Breast epithelium (tissue), 4 donors: ENCODE measurements at regions not wholly inside any gene's neighbourhood (a gene's known extent, or its start where the extent isn't known, plus 50 kb on each side); places are given as distances from the start of the nearest gene placed in this dataset.

Source experiments
- DNase-seq, 2 donors: peaks; one replicate each; pipeline ENCODE4 v3.0.0-alpha.2; 2019; ENCODE audit warnings: low spot score in 2 of 2
- H3K27ac ChIP-seq, 2 donors: fragments of 200-600 bp; sonication (generic) in 1 of 2; one replicate each; pipeline ENCODE4 v1.5.1; 2016 to 2019; ENCODE audit warnings: mild to moderate bottlenecking in 1 of 2
- H3K27me3 ChIP-seq, 2 donors: fragments of 200-600 bp; sonication (generic) in 1 of 2; one replicate each; pipeline versions ENCODE4 v1.5.1 to v1.6.0; 2017 to 2019; ENCODE audit warnings: control low read depth in 1 of 2, mild to moderate bottlenecking in 1 of 2
- H3K36me3 ChIP-seq: fragments of 200-600 bp; one replicate; pipeline ENCODE4 v1.5.1; 2019
- H3K4me1 ChIP-seq, 2 donors: fragments of 200-600 bp; sonication (generic); one replicate each; pipeline ENCODE4 v1.5.1; 2016 to 2019; ENCODE audit warnings: control low read depth in 1 of 2
- H3K4me3 ChIP-seq, 3 donors: fragments of 200-600 bp; sonication (generic); 1 replicate in 2 of 3; 2 replicates in 1 of 3; pipeline ENCODE4 v1.5.1; 2016 to 2019; ENCODE audit warnings: mild to moderate bottlenecking in 3 of 3, moderate library complexity in 2 of 3
- H3K9me3 ChIP-seq, 2 donors: fragments of 200-600 bp; sonication (generic) in 1 of 2; one replicate each; pipeline ENCODE4 v1.5.1; 2016 to 2019; ENCODE audit warnings: control low read depth in 1 of 2
- POLR2A ChIP-seq: fragments of 450-650 bp; IDR thresholded peaks from one replicate; pipeline ENCODE4 v1.6.1; 2016; ENCODE audit warnings: antibody characterized with exemption, mild to moderate bottlenecking, moderate library complexity
- POLR2AphosphoS5 ChIP-seq, 3 donors: sonication (generic); formaldehyde crosslinking; IDR thresholded peaks; one replicate each; pipeline ENCODE4 v1.6.1; 2017; ENCODE audit warnings: antibody characterized with exemption in 3 of 3
- intact Hi-C: fragments of 100-400 bp; cut with DNase I; formaldehyde crosslinking; loops from one replicate; pipeline ENCODE4 v1.15.1; 2023; ENCODE audit warnings: low total_unique reads
- TF ChIP-seq, protein P1 (sequence below), 3 donors: fragments of 450-650 bp; IDR thresholded peaks; one replicate each; pipeline ENCODE4 v1.5.1; 2016 to 2017; ENCODE audit warnings: antibody characterized with exemption in 3 of 3, mild to moderate bottlenecking in 3 of 3, moderate library complexity in 3 of 3

DNA sequence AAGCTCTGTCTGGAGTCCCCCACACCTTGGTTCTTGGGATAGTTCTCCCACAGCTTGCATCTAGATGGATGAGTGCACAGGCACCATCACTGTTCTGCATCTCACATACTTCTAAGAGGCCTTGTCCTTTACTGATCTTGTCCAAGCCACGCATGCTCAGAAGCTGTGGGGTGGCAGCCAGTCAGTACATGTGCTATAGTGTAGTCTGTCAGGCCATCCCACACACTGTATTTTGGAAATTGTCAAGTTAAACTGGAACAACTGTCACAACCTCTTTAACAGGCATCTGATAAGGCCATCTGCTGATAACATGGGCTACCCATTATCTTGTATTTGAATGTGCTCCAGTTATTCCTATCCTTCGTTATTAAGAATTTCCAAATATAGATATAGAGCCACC lies 296.5 kb upstream of the AZI2 start:
- intact Hi-C loops: no loop called here
- TF ChIP-seq, protein P1, sequence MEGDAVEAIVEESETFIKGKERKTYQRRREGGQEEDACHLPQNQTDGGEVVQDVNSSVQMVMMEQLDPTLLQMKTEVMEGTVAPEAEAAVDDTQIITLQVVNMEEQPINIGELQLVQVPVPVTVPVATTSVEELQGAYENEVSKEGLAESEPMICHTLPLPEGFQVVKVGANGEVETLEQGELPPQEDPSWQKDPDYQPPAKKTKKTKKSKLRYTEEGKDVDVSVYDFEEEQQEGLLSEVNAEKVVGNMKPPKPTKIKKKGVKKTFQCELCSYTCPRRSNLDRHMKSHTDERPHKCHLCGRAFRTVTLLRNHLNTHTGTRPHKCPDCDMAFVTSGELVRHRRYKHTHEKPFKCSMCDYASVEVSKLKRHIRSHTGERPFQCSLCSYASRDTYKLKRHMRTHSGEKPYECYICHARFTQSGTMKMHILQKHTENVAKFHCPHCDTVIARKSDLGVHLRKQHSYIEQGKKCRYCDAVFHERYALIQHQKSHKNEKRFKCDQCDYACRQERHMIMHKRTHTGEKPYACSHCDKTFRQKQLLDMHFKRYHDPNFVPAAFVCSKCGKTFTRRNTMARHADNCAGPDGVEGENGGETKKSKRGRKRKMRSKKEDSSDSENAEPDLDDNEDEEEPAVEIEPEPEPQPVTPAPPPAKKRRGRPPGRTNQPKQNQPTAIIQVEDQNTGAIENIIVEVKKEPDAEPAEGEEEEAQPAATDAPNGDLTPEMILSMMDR (IDR thresholded peaks at IDR 0.05): no peak
- no peak for TF ChIP-seq POLR2AphosphoS5 (IDR thresholded peaks at IDR 0.05)
- TF ChIP-seq POLR2A: no peak
- H3K9me3 ChIP-seq: no peaks in the 10 kb centered on the region
- H3K36me3 ChIP-seq: no peaks in the 10 kb centered on the region
- H3K27ac ChIP-seq: no peak overlapping the region
- no peaks in the 10 kb centered on the region for H3K4me1 ChIP-seq
- no peak overlapping the region for H3K4me3 ChIP-seq
- no peaks in the 10 kb centered on the region for H3K27me3 ChIP-seq
- DNase-seq: no peak

DNA sequence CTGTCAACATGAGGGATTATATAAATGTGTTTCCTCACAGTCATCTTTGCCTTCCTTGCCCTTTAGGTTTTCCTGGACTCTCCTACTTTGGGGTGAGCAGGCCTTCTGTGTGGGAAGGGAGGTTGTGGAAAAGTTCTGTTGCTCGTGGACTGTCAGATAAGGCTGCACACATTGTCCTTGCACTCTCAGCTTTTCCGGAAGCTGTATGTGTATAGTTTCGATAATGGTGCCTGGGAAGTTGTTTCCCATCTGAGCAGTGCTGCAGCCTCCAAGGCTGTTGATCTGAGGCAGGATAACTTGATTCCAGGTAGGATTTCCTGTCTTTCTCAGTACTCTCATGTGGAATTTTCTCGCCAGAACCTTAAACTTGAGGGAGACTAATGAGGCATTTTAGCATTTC lies 297.8 kb upstream of the AZI2 start:
- Histone ChIP-seq H3K9me3 (no peaks in the 10 kb centered on the region), H3K4me1 (no peaks in the 10 kb centered on the region), H3K36me3 (no peaks in the 10 kb centered on the region), H3K27me3 (no peaks in the 10 kb centered on the region), H3K27ac (no peak overlapping the region), H3K4me3 (no peak overlapping the region)
- intact Hi-C loops: no loop called here
- TF ChIP-seq, protein P1 (IDR thresholded peaks at IDR 0.05): no peak
- no peak for TF ChIP-seq POLR2AphosphoS5 (IDR thresholded peaks at IDR 0.05)
- TF ChIP-seq POLR2A: no peak
- no peak for DNase-seq

DNA sequence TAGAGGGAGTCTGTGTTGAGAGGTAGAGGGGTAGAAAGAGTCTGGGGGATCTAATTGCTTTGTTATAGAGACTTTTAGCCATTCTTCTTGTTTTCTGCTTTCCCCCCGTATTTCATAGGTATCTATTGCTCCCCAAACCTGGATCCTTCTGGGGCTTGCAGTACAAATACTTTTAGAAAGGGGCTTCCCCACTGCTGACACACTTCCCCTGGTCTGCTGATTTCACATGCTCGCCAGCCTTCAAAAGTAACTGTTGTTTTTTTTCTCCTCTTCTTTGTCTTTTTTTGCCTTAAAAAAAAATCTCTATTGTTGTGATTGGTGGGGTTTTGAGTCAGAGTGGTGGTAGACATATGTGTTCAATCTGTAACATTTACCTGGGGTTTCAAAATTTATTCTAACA lies 300.6 kb upstream of the AZI2 start:
- no peaks in the 10 kb centered on the region for H3K9me3 ChIP-seq
- H3K27ac ChIP-seq: no peak overlapping the region
- DNase-seq: no peak
- intact Hi-C loops: no loop called here
- no peaks in the 10 kb centered on the region for H3K27me3 ChIP-seq
- H3K36me3 ChIP-seq: no peaks in the 10 kb centered on the region
- TF ChIP-seq POLR2A (no peak), POLR2AphosphoS5 (IDR thresholded peaks at IDR 0.05) (no peak)
- TF ChIP-seq, protein P1 (IDR thresholded peaks at IDR 0.05): no peak
- H3K4me3 ChIP-seq: no peak overlapping the region
- H3K4me1 ChIP-seq: no peaks in the 10 kb centered on the region

DNA sequence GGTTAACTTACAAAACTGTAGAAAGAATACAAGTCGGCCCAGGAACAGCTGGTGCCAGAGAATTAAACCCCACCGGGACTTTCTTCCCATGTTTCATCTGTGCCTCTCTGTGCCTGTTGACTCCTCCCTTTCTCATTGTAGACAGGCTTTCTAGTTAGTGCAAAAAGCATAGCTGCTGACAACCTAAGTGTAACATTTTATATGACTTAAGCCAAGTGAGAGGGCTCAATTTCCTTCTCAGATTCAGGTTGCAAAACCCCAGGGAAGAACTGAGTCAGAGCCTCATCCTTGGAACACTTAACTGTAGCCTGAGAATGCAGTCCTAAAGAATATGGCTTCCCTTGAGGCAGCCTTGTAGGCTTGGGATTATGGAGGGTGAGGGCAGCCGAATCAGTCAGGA lies 302.5 kb upstream of the AZI2 start:
- TF ChIP-seq POLR2AphosphoS5 (IDR thresholded peaks at IDR 0.05) (no peak), POLR2A (no peak)
- TF ChIP-seq, protein P1 (IDR thresholded peaks at IDR 0.05): no peak
- Histone ChIP-seq H3K9me3 (no peaks in the 10 kb centered on the region), H3K36me3 (no peaks in the 10 kb centered on the region), H3K4me1 (no peaks in the 10 kb centered on the region), H3K27me3 (no peaks in the 10 kb centered on the region), H3K4me3 (no peak overlapping the region), H3K27ac (no peak overlapping the region)
- no peak for DNase-seq
- intact Hi-C loops: no loop called here

DNA sequence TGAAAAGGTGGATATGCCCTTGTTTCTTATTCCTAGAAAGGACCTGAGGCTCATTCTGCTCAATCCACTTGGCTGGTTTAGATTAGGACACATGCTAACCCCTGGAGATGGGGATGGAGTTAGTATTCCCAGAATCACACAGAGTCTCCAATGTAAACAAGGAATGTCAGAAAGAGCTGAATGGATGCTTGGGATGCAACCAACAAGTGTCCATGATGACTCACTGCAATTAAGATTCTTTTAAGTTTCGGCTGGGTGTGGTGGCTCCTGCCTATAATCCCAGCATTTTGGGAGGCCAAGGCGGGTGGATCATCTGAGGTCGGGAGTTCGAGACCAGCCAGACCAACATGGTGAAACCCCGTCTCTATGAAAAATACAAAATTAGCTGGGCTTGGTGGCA lies 315.5 kb upstream of the AZI2 start:
- intact Hi-C loops: no loop called here

More for the DNA sequence above, 315.5 kb upstream of the AZI2 start:
- no peak for DNase-seq
- TF ChIP-seq, protein P1 (IDR thresholded peaks at IDR 0.05): no peak
- TF ChIP-seq POLR2AphosphoS5 (IDR thresholded peaks at IDR 0.05) (no peak), POLR2A (no peak)
- Histone ChIP-seq H3K36me3 (no peaks in the 10 kb centered on the region), H3K4me3 (no peak overlapping the region), H3K27ac (no peak overlapping the region), H3K27me3 (no peaks in the 10 kb centered on the region), H3K9me3 (no peaks in the 10 kb centered on the region), H3K4me1 (no peaks in the 10 kb centered on the region)
